ENCODE measurements at regions not wholly inside any gene's neighbourhood (a gene's known extent, or its start where the extent isn't known, plus 50 kb on each side); places are given as distances from the start of the nearest gene placed in this dataset.
A peak's percentile ranks its signal among the peaks of the same experiment; 100 is the strongest.

GRCh38 chr7:46123-46829, 146.1 kb upstream of the FAM20C start:
- H3K27me3 Mint-ChIP-seq, result peaks cover 24% of the 10 kb centered on the region
- ATAC-seq (ENCODE audit: low read depth) (no peak), DNase-seq (ENCODE audit: low spot score in 2 of 2) (peak in 1 of 2 donors; percentile 4)
- H3K27ac Mint-ChIP-seq, result no peak overlapping the region
- H3K36me3 Mint-ChIP-seq, result no peaks in the 10 kb centered on the region
- H3K9me3 Mint-ChIP-seq, result no peaks in the 10 kb centered on the region
- H3K4me1 Mint-ChIP-seq, result no peaks in the 10 kb centered on the region
- H3K4me3 Mint-ChIP-seq, result no peak overlapping the region

GRCh38 chr7:46830-47140, 145.6 kb upstream of the FAM20C start:
- ATAC-seq (ENCODE audit: low read depth), result no peak
- H3K4me3 Mint-ChIP-seq, result no peak overlapping the region
- DNase-seq (ENCODE audit: low spot score in 2 of 2), result no peak
- H3K9me3 Mint-ChIP-seq, result no peaks in the 10 kb centered on the region
- no peaks in the 10 kb centered on the region for H3K4me1 Mint-ChIP-seq
- no peak overlapping the region for H3K27ac Mint-ChIP-seq
- H3K36me3 Mint-ChIP-seq, result no peaks in the 10 kb centered on the region
- peaks cover 21% of the 10 kb centered on the region for H3K27me3 Mint-ChIP-seq

GRCh38 chr7:51456-52068, 140.8 kb upstream of the FAM20C start:
- Mint-ChIP-seq H3K27me3 (peaks cover 3% of the 10 kb centered on the region), H3K27ac (no peak overlapping the region), H3K9me3 (no peaks in the 10 kb centered on the region), H3K4me3 (no peak overlapping the region), H3K4me1 (no peaks in the 10 kb centered on the region), H3K36me3 (no peaks in the 10 kb centered on the region)
- DNase-seq (ENCODE audit: low spot score in 2 of 2), result peak in 1 of 2 donors; percentile 4
- no peak for ATAC-seq (ENCODE audit: low read depth)

- H3K27ac Mint-ChIP-seq, result no peak overlapping the region
- H3K4me3 Mint-ChIP-seq, result no peak overlapping the region
- DNase-seq (ENCODE audit: low spot score in 2 of 2) (no peak), ATAC-seq (ENCODE audit: low read depth) (no peak)
- no peaks in the 10 kb centered on the region for H3K36me3 Mint-ChIP-seq
- no peaks in the 10 kb centered on the region for H3K4me1 Mint-ChIP-seq
- H3K9me3 Mint-ChIP-seq, result no peaks in the 10 kb centered on the region
- peaks cover 3% of the 10 kb centered on the region for H3K27me3 Mint-ChIP-seq
These were observed 140.3 kb upstream of the FAM20C start for GRCh38 chr7:52100-52499.

GRCh38 chr7:53531-53930, 138.8 kb upstream of the FAM20C start:
- no peaks in the 10 kb centered on the region for H3K36me3 Mint-ChIP-seq
- H3K9me3 Mint-ChIP-seq, result no peaks in the 10 kb centered on the region
- peaks cover 5% of the 10 kb centered on the region for H3K27me3 Mint-ChIP-seq
- H3K4me3 Mint-ChIP-seq, result no peak overlapping the region
- H3K4me1 Mint-ChIP-seq, result no peaks in the 10 kb centered on the region
- ATAC-seq (ENCODE audit: low read depth) (no peak), DNase-seq (ENCODE audit: low spot score in 2 of 2) (peak in 1 of 2 donors; percentile 3)
- H3K27ac Mint-ChIP-seq, result no peak overlapping the region

- Mint-ChIP-seq H3K36me3 (no peaks in the 10 kb centered on the region), H3K4me3 (no peak overlapping the region), H3K9me3 (no peaks in the 10 kb centered on the region), H3K4me1 (no peaks in the 10 kb centered on the region), H3K27ac (no peak overlapping the region), H3K27me3 (peaks cover 5% of the 10 kb centered on the region)
- ATAC-seq (ENCODE audit: low read depth) (no peak), DNase-seq (ENCODE audit: low spot score in 2 of 2) (no peak)
These were observed 137.8 kb upstream of the FAM20C start for GRCh38 chr7:54615-55014.

- H3K4me3 Mint-ChIP-seq, result no peak overlapping the region
- peaks cover 5% of the 10 kb centered on the region for H3K27me3 Mint-ChIP-seq
- H3K9me3 Mint-ChIP-seq, result no peaks in the 10 kb centered on the region
- ATAC-seq (ENCODE audit: low read depth) (no peak), DNase-seq (ENCODE audit: low spot score in 2 of 2) (no peak)
- H3K4me1 Mint-ChIP-seq, result no peaks in the 10 kb centered on the region
- H3K36me3 Mint-ChIP-seq, result no peaks in the 10 kb centered on the region
- H3K27ac Mint-ChIP-seq, result no peak overlapping the region
These were observed 136.6 kb upstream of the FAM20C start for GRCh38 chr7:55690-56248.

GRCh38 chr7:56291-56913, 136.0 kb upstream of the FAM20C start:
- ATAC-seq (ENCODE audit: low read depth), result no peak

GRCh38 chr7:57071-57470, 135.3 kb upstream of the FAM20C start:
- Mint-ChIP-seq H3K27me3 (peaks cover 5% of the 10 kb centered on the region), H3K27ac (no peak overlapping the region), H3K9me3 (no peaks in the 10 kb centered on the region), H3K36me3 (no peaks in the 10 kb centered on the region), H3K4me3 (no peak overlapping the region), H3K4me1 (no peaks in the 10 kb centered on the region)
- DNase-seq (ENCODE audit: low spot score in 2 of 2) (no peak), ATAC-seq (ENCODE audit: low read depth) (no peak)

More at GRCh38 chr7:56291-56913, 136.0 kb upstream of the FAM20C start:
- H3K9me3 Mint-ChIP-seq, result no peaks in the 10 kb centered on the region
- no peak for DNase-seq (ENCODE audit: low spot score in 2 of 2)
- no peak overlapping the region for H3K27ac Mint-ChIP-seq
- peaks cover 5% of the 10 kb centered on the region for H3K27me3 Mint-ChIP-seq
- no peaks in the 10 kb centered on the region for H3K36me3 Mint-ChIP-seq
- no peak overlapping the region for H3K4me3 Mint-ChIP-seq
- H3K4me1 Mint-ChIP-seq, result no peaks in the 10 kb centered on the region

- H3K4me3 Mint-ChIP-seq, result no peak overlapping the region
- no peak for DNase-seq (ENCODE audit: low spot score in 2 of 2)
- H3K36me3 Mint-ChIP-seq, result no peaks in the 10 kb centered on the region
- H3K4me1 Mint-ChIP-seq, result no peaks in the 10 kb centered on the region
- H3K27me3 Mint-ChIP-seq, result peaks cover 5% of the 10 kb centered on the region
- H3K9me3 Mint-ChIP-seq, result no peaks in the 10 kb centered on the region
- H3K27ac Mint-ChIP-seq, result no peak overlapping the region
- ATAC-seq (ENCODE audit: low read depth), result no peak
These were observed 134.7 kb upstream of the FAM20C start for GRCh38 chr7:57482-58255.

- peaks cover under 1% of the 10 kb centered on the region for H3K4me1 Mint-ChIP-seq
- no peaks in the 10 kb centered on the region for H3K36me3 Mint-ChIP-seq
- ATAC-seq (ENCODE audit: low read depth), result no peak
- no peaks in the 10 kb centered on the region for H3K9me3 Mint-ChIP-seq
- no peak overlapping the region for H3K4me3 Mint-ChIP-seq
- H3K27me3 Mint-ChIP-seq, result peaks cover 5% of the 10 kb centered on the region
- no peak for DNase-seq (ENCODE audit: low spot score in 2 of 2)
- no peak overlapping the region for H3K27ac Mint-ChIP-seq
These were observed 134.1 kb upstream of the FAM20C start for GRCh38 chr7:58316-58715.

GRCh38 chr7:59079-60016, 133.0 kb upstream of the FAM20C start:
- no peaks in the 10 kb centered on the region for H3K36me3 Mint-ChIP-seq
- DNase-seq (ENCODE audit: low spot score in 2 of 2) (no peak), ATAC-seq (ENCODE audit: low read depth) (no peak)
- H3K27me3 Mint-ChIP-seq, result peaks cover 5% of the 10 kb centered on the region
- H3K27ac Mint-ChIP-seq, result no peak overlapping the region
- peaks cover 9% of the 10 kb centered on the region for H3K4me1 Mint-ChIP-seq
- H3K4me3 Mint-ChIP-seq, result no peak overlapping the region
- no peaks in the 10 kb centered on the region for H3K9me3 Mint-ChIP-seq

GRCh38 chr7:60017-60675, 132.2 kb upstream of the FAM20C start:
- H3K36me3 Mint-ChIP-seq, result no peaks in the 10 kb centered on the region
- H3K4me3 Mint-ChIP-seq, result no peak overlapping the region
- no peak overlapping the region for H3K27ac Mint-ChIP-seq
- peaks cover 9% of the 10 kb centered on the region for H3K4me1 Mint-ChIP-seq
- H3K27me3 Mint-ChIP-seq, result peaks cover 5% of the 10 kb centered on the region
- no peaks in the 10 kb centered on the region for H3K9me3 Mint-ChIP-seq
- no peak for ATAC-seq (ENCODE audit: low read depth)
- DNase-seq (ENCODE audit: low spot score in 2 of 2), result no peak
